Ectodermal cell (in vitro differentiated cells): ENCODE measurements at regions not wholly inside any gene's neighbourhood (a gene's known extent, or its start where the extent isn't known, plus 50 kb on each side); places are given as distances from the start of the nearest gene placed in this dataset.

ENCODE experiments used
- H3K27ac ChIP-seq: 2 replicates; pipeline ENCODE4 v1.7.0; 2013; ENCODE audit warnings: mild to moderate bottlenecking, low read depth, low read length; ENCODE audit not compliant: insufficient read depth, poor library complexity, severe bottlenecking
- H3K27me3 ChIP-seq: 2 replicates; pipeline ENCODE4 v1.7.0; 2013; ENCODE audit warnings: mild to moderate bottlenecking, low read length; ENCODE audit not compliant: insufficient read depth, control insufficient read depth, poor library complexity, severe bottlenecking
- H3K36me3 ChIP-seq: one replicate; pipeline ENCODE4 v1.7.0; 2013; ENCODE audit warnings: low read length; ENCODE audit not compliant: control insufficient read depth, insufficient read depth
- H3K4me1 ChIP-seq: one replicate; pipeline ENCODE4 v1.7.0; 2013; ENCODE audit warnings: low read length; ENCODE audit not compliant: control insufficient read depth, insufficient read depth
- H3K4me3 ChIP-seq: 2 replicates; pipeline ENCODE4 v1.7.0; 2013; ENCODE audit warnings: low read depth, low read length, control low read depth; ENCODE audit not compliant: insufficient read depth
- H3K9me3 ChIP-seq: 2 replicates; pipeline ENCODE4 v1.7.0; 2013; ENCODE audit warnings: mild to moderate bottlenecking, low read length, moderate library complexity; ENCODE audit not compliant: control insufficient read depth
- WGBS, 2 experiments: methylation state at CpG; one replicate each; pipeline ENCODE4 v1.1.7; 2013; ENCODE audit warnings: missing lambda C conversion rate in 2 of 2; 5-methylcytosine and 5-hydroxymethylcytosine counted together

GRCh38 chr12:24597580-24597979, 351.3 kb downstream of the BCAT1 start:
- 100% methylated on average over 1 to 3 of the region's 3 CpGs for WGBS, 2 experiments

GRCh38 chr12:24596768-24597388, 352.0 kb downstream of the BCAT1 start:
- H3K4me3 ChIP-seq: no peak overlapping the region
- 51 to 90% methylated on average over 1 to 2 of the region's 2 CpGs for WGBS, 2 experiments

More at GRCh38 chr12:24597580-24597979, 351.3 kb downstream of the BCAT1 start:
- Histone ChIP-seq H3K9me3 (no peaks in the 10 kb centered on the region), H3K36me3 (no peaks in the 10 kb centered on the region), H3K4me1 (no peaks in the 10 kb centered on the region), H3K27me3 (no peaks in the 10 kb centered on the region), H3K27ac (no peak overlapping the region), H3K4me3 (no peak overlapping the region)

GRCh38 chr12:24595652-24596235, 353.2 kb downstream of the BCAT1 start:
- Histone ChIP-seq H3K4me3 (no peak overlapping the region), H3K27ac (no peak overlapping the region), H3K4me1 (no peaks in the 10 kb centered on the region), H3K27me3 (no peaks in the 10 kb centered on the region), H3K36me3 (no peaks in the 10 kb centered on the region), H3K9me3 (no peaks in the 10 kb centered on the region)
- WGBS, 2 experiments: 67 to 72% methylated on average over 3 of the region's 3 CpGs

More at GRCh38 chr12:24596768-24597388, 352.0 kb downstream of the BCAT1 start:
- Histone ChIP-seq H3K27me3 (no peaks in the 10 kb centered on the region), H3K27ac (no peak overlapping the region), H3K9me3 (no peaks in the 10 kb centered on the region), H3K4me1 (no peaks in the 10 kb centered on the region), H3K36me3 (no peaks in the 10 kb centered on the region)

- Histone ChIP-seq H3K4me3 (no peak overlapping the region), H3K27me3 (no peaks in the 10 kb centered on the region), H3K9me3 (no peaks in the 10 kb centered on the region), H3K36me3 (no peaks in the 10 kb centered on the region), H3K4me1 (no peaks in the 10 kb centered on the region), H3K27ac (no peak overlapping the region)
- no CpG with 5 or more reads among the region's 1 CpG for WGBS, 2 experiments
These were observed 357.0 kb downstream of the BCAT1 start for GRCh38 chr12:24591715-24592440.

GRCh38 chr12:24591079-24591626, 357.7 kb downstream of the BCAT1 start:
- H3K4me1 ChIP-seq: no peaks in the 10 kb centered on the region
- H3K27ac ChIP-seq: no peak overlapping the region
- WGBS, 2 experiments: 74 to 76% methylated on average over 4 of the region's 4 CpGs
- no peak overlapping the region for H3K4me3 ChIP-seq
- H3K36me3 ChIP-seq: no peaks in the 10 kb centered on the region
- H3K9me3 ChIP-seq: no peaks in the 10 kb centered on the region
- no peaks in the 10 kb centered on the region for H3K27me3 ChIP-seq

- H3K9me3 ChIP-seq: no peaks in the 10 kb centered on the region
- no peaks in the 10 kb centered on the region for H3K36me3 ChIP-seq
- H3K27ac ChIP-seq: no peak overlapping the region
- WGBS, 2 experiments: 93 to 95% methylated on average over 2 of the region's 2 CpGs
- no peaks in the 10 kb centered on the region for H3K27me3 ChIP-seq
- no peak overlapping the region for H3K4me3 ChIP-seq
- no peaks in the 10 kb centered on the region for H3K4me1 ChIP-seq
These were observed 362.6 kb downstream of the BCAT1 start for GRCh38 chr12:24586293-24586692.

GRCh38 chr12:24584032-24584675, 364.7 kb downstream of the BCAT1 start:
- Histone ChIP-seq H3K36me3 (no peaks in the 10 kb centered on the region), H3K4me3 (no peak overlapping the region), H3K27me3 (no peaks in the 10 kb centered on the region), H3K27ac (no peak overlapping the region), H3K9me3 (no peaks in the 10 kb centered on the region), H3K4me1 (no peaks in the 10 kb centered on the region)
- 95 to 97% methylated on average over 20 of the region's 21 CpGs for whole genome bisulfite sequencing, 2 experiments

- Histone ChIP-seq H3K27ac (no peak overlapping the region), H3K36me3 (no peaks in the 10 kb centered on the region), H3K27me3 (no peaks in the 10 kb centered on the region), H3K9me3 (no peaks in the 10 kb centered on the region), H3K4me3 (no peak overlapping the region), H3K4me1 (no peaks in the 10 kb centered on the region)
- 94% methylated on average over 18 of the region's 18 CpGs for WGBS, 2 experiments
These were observed 365.8 kb downstream of the BCAT1 start for GRCh38 chr12:24582954-24583601.

GRCh38 chr12:24574538-24574937, 374.4 kb downstream of the BCAT1 start:
- no peak overlapping the region for H3K4me3 ChIP-seq
- WGBS, 2 experiments: 96 to 98% methylated on average over 4 of the region's 4 CpGs

More at GRCh38 chr12:24574538-24574937, 374.4 kb downstream of the BCAT1 start:
- Histone ChIP-seq H3K4me1 (no peaks in the 10 kb centered on the region), H3K27ac (no peak overlapping the region), H3K27me3 (no peaks in the 10 kb centered on the region), H3K9me3 (no peaks in the 10 kb centered on the region), H3K36me3 (no peaks in the 10 kb centered on the region)
